ENCODE measurements at regions not wholly inside any gene's neighbourhood (a gene's known extent, or its start where the extent isn't known, plus 50 kb on each side); places are given as distances from the start of the nearest gene placed in this dataset.
"Not testable (repeated sequence)": the region's sequence is repeated elsewhere in the genome, so short reads cannot be mapped to it uniquely, and the experiment has no call there.

DNA sequence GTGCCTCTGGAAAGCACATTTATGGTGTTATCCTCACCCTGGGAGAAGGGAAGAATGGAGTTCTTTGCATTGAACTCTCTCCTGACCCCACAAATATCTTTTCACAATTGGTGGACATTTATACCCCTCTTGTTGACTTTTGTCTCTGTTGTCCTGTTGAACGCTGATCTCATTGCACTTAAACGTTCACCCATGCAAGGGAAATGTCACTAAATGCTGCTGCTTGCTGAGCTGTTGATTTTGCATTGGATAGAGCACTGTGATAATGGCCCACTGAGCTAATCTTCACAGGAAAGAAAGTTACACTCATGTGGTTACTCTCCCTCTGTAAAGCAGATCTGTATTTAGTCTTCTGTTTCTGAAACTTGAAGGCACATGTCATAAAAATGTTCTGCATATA, 133.4 kb downstream of the FZD1 start:
- no peak for DNase-seq (ENCODE audit: low read depth)
- H3K4me3 ChIP-seq (ENCODE audit: low read depth, low read length) = no peak overlapping the region
- TF ChIP-seq, protein P1, sequence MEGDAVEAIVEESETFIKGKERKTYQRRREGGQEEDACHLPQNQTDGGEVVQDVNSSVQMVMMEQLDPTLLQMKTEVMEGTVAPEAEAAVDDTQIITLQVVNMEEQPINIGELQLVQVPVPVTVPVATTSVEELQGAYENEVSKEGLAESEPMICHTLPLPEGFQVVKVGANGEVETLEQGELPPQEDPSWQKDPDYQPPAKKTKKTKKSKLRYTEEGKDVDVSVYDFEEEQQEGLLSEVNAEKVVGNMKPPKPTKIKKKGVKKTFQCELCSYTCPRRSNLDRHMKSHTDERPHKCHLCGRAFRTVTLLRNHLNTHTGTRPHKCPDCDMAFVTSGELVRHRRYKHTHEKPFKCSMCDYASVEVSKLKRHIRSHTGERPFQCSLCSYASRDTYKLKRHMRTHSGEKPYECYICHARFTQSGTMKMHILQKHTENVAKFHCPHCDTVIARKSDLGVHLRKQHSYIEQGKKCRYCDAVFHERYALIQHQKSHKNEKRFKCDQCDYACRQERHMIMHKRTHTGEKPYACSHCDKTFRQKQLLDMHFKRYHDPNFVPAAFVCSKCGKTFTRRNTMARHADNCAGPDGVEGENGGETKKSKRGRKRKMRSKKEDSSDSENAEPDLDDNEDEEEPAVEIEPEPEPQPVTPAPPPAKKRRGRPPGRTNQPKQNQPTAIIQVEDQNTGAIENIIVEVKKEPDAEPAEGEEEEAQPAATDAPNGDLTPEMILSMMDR (IDR thresholded peaks at IDR 0.05; ENCODE audit: insufficient read depth, low read depth, low read length) = no peak

DNA sequence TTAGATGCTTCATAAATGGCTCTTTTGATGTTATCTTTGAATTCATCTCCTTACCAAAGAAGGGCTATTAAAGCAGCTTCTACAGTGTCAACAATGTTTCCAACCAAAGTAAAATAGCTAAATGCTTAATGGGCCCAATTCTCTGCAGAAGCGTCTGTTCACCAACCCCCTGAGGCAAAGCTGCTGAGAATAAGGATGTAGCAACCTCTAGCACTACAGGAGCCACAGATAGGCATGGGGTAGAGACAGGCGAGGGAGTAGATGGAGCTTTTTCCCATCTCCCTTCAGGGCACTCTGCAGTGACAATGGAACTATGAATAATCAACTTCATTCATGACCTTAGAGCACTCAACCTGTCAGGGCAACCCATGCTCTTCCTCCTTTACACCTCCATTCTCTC, 134.1 kb downstream of the FZD1 start:
- DNase-seq (ENCODE audit: low read depth) = no peak
- no peak overlapping the region for H3K4me3 ChIP-seq (ENCODE audit: low read depth, low read length)
- TF ChIP-seq, protein P1 (IDR thresholded peaks at IDR 0.05; ENCODE audit: insufficient read depth, low read depth, low read length) = no peak

DNA sequence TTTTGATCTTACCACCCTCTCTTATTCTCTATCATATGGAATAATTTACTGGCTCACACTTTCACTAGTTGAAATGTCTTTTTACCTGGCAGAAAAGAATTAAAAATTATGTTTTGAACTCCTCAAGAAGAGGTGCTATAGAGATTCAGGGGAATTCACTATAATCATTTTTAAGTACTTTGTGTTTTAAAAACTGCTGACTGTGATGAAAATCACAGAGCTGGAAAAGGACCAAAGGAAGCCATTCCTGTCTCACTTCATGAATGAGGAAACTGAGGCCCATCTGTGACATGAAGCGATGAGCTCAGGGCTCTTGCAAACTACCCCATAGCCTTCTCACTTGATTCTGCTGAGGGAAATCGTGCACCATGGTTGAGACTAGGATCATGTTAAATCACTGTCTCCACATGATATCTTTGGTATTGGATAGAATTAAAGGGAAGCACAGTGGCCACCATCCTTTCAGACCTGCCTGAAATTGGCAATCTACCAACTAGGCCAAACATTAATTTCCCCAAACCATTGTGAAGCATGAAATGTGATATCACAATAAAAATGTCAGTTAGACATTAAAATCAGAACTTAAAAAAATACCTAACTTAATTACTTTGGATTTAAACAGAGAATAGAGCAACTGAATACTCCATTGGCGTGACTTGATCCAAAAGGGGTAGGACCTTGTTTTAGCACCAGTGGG, 141.0 kb downstream of the FZD1 start:
- H3K4me3 ChIP-seq (ENCODE audit: low read depth, low read length) = no peak overlapping the region
- DNase-seq (ENCODE audit: low read depth) = no peak
- TF ChIP-seq, protein P1 (IDR thresholded peaks at IDR 0.05; ENCODE audit: insufficient read depth, low read depth, low read length) = no peak

DNA sequence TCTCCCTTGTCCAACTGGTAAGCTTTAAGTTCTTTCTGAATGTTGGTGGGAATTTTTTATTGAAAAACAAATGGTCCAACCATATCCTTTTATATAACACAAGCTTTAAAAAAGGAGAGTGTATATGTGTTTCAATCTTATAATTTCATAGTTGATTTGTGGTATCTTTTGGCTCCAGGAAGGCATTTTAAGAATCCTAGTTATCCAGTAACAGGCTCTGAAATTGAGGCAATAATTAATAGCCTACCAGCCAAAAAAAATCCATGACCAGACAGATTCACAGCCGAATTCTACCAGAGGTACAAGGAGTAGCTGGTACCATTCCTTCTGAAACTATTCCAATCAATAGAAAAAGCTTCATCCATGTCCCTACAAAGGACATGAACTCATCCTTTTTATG, 141.6 kb downstream of the FZD1 start:
- not testable (repeated sequence) for H3K4me3 ChIP-seq (ENCODE audit: low read depth, low read length); DNase-seq (ENCODE audit: low read depth)

DNA sequence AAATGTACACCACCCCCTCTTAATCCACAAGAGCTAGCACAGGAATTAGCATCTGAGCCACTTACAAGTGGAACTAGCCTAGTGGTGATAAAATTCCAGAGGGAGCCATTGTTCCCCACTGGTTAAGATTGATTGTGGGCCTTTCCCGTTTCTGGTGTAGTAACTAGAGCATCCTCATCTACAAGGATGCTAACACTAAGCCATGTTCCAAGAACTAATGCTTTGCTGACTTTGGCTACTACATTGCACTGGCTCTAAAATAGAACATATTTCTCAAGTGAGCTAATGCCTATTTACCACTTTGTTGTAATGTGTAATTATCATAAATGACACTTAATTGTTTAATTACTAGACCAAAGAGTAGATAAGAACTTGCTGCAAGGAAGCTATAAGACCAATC, 143.7 kb downstream of the FZD1 start:
- no peak for DNase-seq (ENCODE audit: low read depth)
- TF ChIP-seq, protein P1 (IDR thresholded peaks at IDR 0.05; ENCODE audit: insufficient read depth, low read depth, low read length) = no peak
- no peak overlapping the region for H3K4me3 ChIP-seq (ENCODE audit: low read depth, low read length)

DNA sequence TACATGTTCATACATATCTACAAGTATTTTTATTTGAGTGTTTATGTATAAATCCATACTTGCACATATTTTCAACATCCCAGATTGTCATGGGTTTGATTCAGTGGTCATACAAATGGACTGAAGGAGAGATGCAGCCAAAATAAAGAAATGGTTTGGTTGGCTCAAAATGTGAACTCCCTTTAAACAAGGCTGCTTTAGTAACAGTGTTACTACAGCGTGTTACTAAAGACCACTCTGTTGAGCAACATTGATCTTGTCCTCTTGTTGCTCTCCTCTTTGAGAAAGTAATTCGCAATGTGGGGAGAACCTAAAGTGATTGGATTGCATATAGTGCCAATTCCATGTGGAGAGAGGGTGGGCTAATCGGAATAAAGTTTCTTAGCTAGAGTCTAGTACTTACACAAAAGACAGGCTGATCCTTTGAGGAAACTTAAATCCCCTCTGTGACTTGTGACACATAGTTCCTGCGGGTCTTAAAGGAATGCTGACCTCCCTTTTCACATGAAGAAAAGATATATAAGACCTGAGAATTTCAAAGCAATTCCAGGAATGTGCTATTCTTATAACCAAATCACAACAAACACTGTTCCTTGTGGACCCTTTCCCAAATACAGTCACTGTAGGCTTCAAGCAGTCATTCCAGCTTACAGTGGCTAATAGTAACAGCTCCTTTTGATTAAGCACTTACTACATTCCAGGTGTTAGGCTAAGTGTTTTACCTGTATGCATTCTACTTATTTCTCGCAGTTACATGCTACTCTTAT, 144.3 kb downstream of the FZD1 start:
- H3K4me3 ChIP-seq (ENCODE audit: low read depth, low read length) = no peak overlapping the region
- TF ChIP-seq, protein P1 (IDR thresholded peaks at IDR 0.05; ENCODE audit: insufficient read depth, low read depth, low read length) = no peak
- no peak for DNase-seq (ENCODE audit: low read depth)

DNA sequence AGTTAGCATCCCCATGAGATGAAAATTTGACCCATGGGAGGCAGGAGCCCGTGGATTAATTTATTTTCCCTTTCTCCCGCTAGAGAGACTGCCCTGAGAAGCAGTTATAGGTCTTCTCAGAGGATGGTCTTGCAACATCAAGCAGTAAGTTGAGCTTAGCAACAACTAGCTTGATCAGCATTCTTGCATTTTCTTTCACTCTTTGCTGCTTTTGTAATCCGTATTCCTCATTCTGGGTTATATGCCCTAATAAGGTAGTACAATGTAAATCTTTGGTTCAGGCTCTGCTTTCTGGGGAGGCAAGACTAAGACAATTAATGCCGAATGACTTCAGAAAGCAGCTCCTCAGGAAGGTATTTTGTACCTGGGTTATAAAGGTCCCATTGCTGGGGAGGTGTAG, 146.8 kb downstream of the FZD1 start:
- DNase-seq (ENCODE audit: low read depth) = no peak
- H3K4me3 ChIP-seq (ENCODE audit: low read depth, low read length) = no peak overlapping the region
- TF ChIP-seq, protein P1 (IDR thresholded peaks at IDR 0.05; ENCODE audit: insufficient read depth, low read depth, low read length) = no peak
